K562 (cell line): ENCODE measurements at regions not wholly inside any gene's neighbourhood (a gene's known extent, or its start where the extent isn't known, plus 50 kb on each side); places are given as distances from the start of the nearest gene placed in this dataset.

Experiments used
- ZBTB40 ChIP-seq, 2 experiments: fragments of 450-650 bp in 1 of 2; sonication (generic) in 1 of 2; formaldehyde crosslinking in 1 of 2; IDR thresholded peaks; 2 replicates each; pipeline versions ENCODE4 v1.7.1 to v1.9.0; 2016 to 2022; ENCODE audit warnings: inconsistent platforms in 1 of 2, mild to moderate bottlenecking in 1 of 2, missing genetic modification reagents in 1 of 2

- no peak for TF ChIP-seq ZBTB40 (IDR thresholded peaks at IDR 0.05)
- TF ChIP-seq ZBTB40 (CRISPR knock-in tag; IDR thresholded peaks at IDR 0.05) = no peak
Measured at GRCh38 chr1:67589519-67590233, 95.3 kb upstream of the GADD45A start (continued).
